Stomach (tissue), 8 donors: ENCODE measurements at regions not wholly inside any gene's neighbourhood (a gene's known extent, or its start where the extent isn't known, plus 50 kb on each side); places are given as distances from the start of the nearest gene placed in this dataset.
"Not testable (repeated sequence)": the region's sequence is repeated elsewhere in the genome, so short reads cannot be mapped to it uniquely, and the experiment has no call there.

Experiments used
- DNase-seq, 2 donors: peaks; one replicate each; pipeline versions ENCODE4 v3.0.0 to v3.0.0-alpha.2; 2013 to 2019
- H3K27ac ChIP-seq, 5 donors: fragments of 200-600 bp in 4 of 5; sonication (generic) in 4 of 5; one replicate each; pipeline ENCODE4 v1.5.1; 2013 to 2019; ENCODE audit warnings: mild to moderate bottlenecking in 1 of 5, moderate library complexity in 1 of 5
- H3K27me3 ChIP-seq, 3 donors: fragments of 200-600 bp; sonication (generic); one replicate each; pipeline ENCODE4 v1.5.1; 2017 to 2019; ENCODE audit warnings: mixed run types in 1 of 3
- H3K36me3 ChIP-seq, 4 donors: fragments of 200-600 bp; sonication (generic); 1 replicate in 3 of 4; 2 replicates in 1 of 4; pipeline ENCODE4 v1.5.1; 2016 to 2019
- H3K4me1 ChIP-seq, 4 donors: fragments of 200-600 bp; sonication (generic); one replicate each; pipeline ENCODE4 v1.5.1; 2016 to 2019
- H3K4me3 ChIP-seq, 4 donors: fragments of 200-600 bp; sonication (generic) in 3 of 4; one replicate each; pipeline ENCODE4 v1.5.1; 2016 to 2019; ENCODE audit warnings: mild to moderate bottlenecking in 1 of 4
- H3K9me3 ChIP-seq, 4 donors: fragments of 200-600 bp; sonication (generic); one replicate each; pipeline ENCODE4 v1.5.1; 2016 to 2019
- EP300 ChIP-seq: sonication (generic); formaldehyde crosslinking; IDR thresholded peaks from one replicate; pipeline ENCODE4 v1.6.1; 2017; ENCODE audit warnings: antibody characterized with exemption
- POLR2A ChIP-seq, 4 donors: fragments of 450-650 bp; IDR thresholded peaks; one replicate each; pipeline ENCODE4 v1.6.1; 2016; ENCODE audit warnings: antibody characterized with exemption in 4 of 4, control low read depth in 2 of 4, mild to moderate bottlenecking in 1 of 4, moderate library complexity in 1 of 4
- POLR2AphosphoS5 ChIP-seq, 3 donors: sonication (generic); formaldehyde crosslinking; IDR thresholded peaks; one replicate each; pipeline ENCODE4 v1.6.1; 2016; ENCODE audit warnings: antibody characterized with exemption in 3 of 3
- WGBS, 5 donors: extraction: QIAGEN DNeasy Blood & Tissue Kit in 3 of 5; methylation state at CpG; one replicate each; pipeline versions ENCODE4 v1.1.5 to v1.1.7; 2013 to 2018; 5-methylcytosine and 5-hydroxymethylcytosine counted together
- intact Hi-C: fragments of 100-400 bp; cut with DNase I; formaldehyde crosslinking; loops from one replicate; pipeline ENCODE4 v1.15.1; 2023; ENCODE audit warnings: low total_unique reads
- TF ChIP-seq, protein P1 (sequence below), 7 experiments: fragments of 450-650 bp in 4 of 7; fragments of 200-600 bp in 3 of 7; sonication (generic) in 3 of 7; IDR thresholded peaks; one replicate each; pipeline ENCODE4 v1.5.1; 2016 to 2019; ENCODE audit warnings: antibody characterized with exemption in 7 of 7, control low read depth in 2 of 7, mild to moderate bottlenecking in 1 of 7
- donor health status: healthy with polysubstance abuse.
- donor health status: Bipolar disorder and iron deficiency.
- donor health status: healthy.

DNA sequence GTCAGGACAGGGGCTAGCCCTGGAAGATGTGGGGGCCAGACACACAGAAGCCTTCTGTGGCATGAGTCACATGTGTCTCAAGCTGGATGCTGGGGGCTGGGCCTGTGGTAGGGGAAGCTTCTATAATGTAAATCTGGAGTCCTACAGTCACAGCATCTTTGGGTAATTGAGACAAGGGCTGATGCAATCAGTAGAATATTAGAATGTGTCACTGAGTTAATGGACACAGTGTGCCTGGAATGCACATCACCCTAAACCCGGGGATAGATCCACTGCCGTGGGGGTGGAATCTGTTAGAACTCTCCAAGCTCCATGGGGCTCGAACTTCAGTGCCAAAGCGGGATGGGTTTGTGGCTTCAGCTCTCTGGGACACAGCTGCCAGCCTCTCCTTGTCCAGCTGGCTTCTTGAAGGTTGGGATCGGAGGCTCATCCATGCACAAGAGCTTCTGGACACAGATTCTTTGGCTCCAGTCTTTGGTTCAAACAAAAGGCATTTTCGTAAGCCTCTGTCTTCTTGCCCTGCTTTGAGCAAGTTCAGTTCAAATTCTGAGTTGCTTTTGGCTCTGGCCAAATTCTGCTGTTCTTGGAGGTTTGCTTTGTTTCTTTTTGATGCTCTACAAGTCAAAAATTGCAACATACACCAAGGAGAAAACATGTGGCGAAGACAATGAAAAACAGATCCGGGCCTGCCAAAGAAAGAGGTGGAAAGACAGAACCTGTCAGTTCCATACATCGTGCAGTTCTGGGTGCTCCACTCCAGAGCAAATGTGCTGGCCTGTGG is 194.8 kb upstream of the ZNF32 start:
- H3K9me3 ChIP-seq: no peaks in the 10 kb centered on the region
- 69 to 89% (median 81%) methylated on average over 9 of the region's 9 CpGs for WGBS, 5 donors
- peak overlapping the region in 3 of 5 donors; percentile 36 to 60 (median 59) for H3K27ac ChIP-seq
- H3K4me3 ChIP-seq: no peak overlapping the region
- no peaks in the 10 kb centered on the region for H3K36me3 ChIP-seq
- intact Hi-C loops: no loop called here
- no peaks in the 10 kb centered on the region for H3K27me3 ChIP-seq
- TF ChIP-seq POLR2AphosphoS5 (IDR thresholded peaks at IDR 0.05) (peak in 2 of 3 donors; percentile 13 to 17), POLR2A (IDR thresholded peaks at IDR 0.05) (no peak), EP300 (no peak)
- TF ChIP-seq, protein P1, sequence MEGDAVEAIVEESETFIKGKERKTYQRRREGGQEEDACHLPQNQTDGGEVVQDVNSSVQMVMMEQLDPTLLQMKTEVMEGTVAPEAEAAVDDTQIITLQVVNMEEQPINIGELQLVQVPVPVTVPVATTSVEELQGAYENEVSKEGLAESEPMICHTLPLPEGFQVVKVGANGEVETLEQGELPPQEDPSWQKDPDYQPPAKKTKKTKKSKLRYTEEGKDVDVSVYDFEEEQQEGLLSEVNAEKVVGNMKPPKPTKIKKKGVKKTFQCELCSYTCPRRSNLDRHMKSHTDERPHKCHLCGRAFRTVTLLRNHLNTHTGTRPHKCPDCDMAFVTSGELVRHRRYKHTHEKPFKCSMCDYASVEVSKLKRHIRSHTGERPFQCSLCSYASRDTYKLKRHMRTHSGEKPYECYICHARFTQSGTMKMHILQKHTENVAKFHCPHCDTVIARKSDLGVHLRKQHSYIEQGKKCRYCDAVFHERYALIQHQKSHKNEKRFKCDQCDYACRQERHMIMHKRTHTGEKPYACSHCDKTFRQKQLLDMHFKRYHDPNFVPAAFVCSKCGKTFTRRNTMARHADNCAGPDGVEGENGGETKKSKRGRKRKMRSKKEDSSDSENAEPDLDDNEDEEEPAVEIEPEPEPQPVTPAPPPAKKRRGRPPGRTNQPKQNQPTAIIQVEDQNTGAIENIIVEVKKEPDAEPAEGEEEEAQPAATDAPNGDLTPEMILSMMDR (IDR thresholded peaks at IDR 0.05): no peak
- DNase-seq: peak in 1 of 2 donors; percentile 26
- H3K4me1 ChIP-seq: peaks cover 0 to 13% (median 5%) of the 10 kb centered on the region in 4 donors

DNA sequence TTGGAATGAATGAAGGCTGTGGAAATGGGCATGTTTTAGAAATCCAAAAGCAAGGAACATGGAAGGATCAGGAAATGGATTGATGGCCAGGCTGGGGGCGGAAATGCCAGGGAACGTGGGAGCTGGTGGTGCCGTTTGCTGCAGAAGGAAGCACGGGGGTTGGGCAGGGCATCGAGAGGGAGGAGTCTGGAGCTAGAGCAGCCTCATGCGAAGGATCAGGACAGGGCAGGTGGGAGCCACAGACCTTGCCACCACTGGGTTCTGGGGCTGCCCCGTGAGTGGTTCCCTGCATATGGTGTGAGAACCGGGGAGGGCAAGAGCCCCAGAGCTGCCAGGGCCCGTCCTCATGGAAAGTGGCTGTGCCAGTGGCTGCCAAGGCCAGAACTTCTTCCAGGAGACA is 193.8 kb upstream of the ZNF32 start:
- 86 to 93% (median 89%) methylated on average over 9 of the region's 9 CpGs for WGBS, 5 donors
- no peak overlapping the region for H3K4me3 ChIP-seq
- H3K27me3 ChIP-seq: no peaks in the 10 kb centered on the region
- peaks cover 0 to 13% (median 5%) of the 10 kb centered on the region in 4 donors for H3K4me1 ChIP-seq
- no peak for DNase-seq
- H3K27ac ChIP-seq: peak overlapping the region in 2 of 5 donors; percentile 36 to 60
- intact Hi-C loops: no loop called here
- TF ChIP-seq POLR2AphosphoS5 (IDR thresholded peaks at IDR 0.05) (no peak), POLR2A (IDR thresholded peaks at IDR 0.05) (no peak), EP300 (no peak)
- TF ChIP-seq, protein P1 (IDR thresholded peaks at IDR 0.05): no peak
- no peaks in the 10 kb centered on the region for H3K9me3 ChIP-seq
- no peaks in the 10 kb centered on the region for H3K36me3 ChIP-seq

DNA sequence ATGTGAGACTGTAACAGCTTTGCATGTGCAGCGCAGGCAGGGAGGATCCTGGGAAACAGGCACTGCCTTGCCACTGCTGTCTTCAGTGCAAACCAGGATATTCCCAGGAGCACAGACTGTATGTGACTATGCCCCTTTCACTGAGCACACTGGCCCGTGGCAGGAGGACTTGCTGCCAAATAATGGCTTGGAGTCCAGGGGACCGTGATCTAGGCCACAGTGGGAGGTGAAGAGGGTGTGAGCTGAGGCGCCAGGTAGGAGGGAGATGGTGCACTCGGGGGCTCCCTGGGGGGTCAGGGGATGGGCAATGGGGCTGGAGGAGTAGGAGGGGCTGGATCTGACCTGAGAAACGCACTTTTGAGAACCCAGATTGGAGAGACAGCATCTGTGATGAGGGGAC is 193.4 kb upstream of the ZNF32 start:
- H3K36me3 ChIP-seq: no peaks in the 10 kb centered on the region
- intact Hi-C loops: no loop called here
- TF ChIP-seq POLR2AphosphoS5 (IDR thresholded peaks at IDR 0.05): no peak
- TF ChIP-seq POLR2A (IDR thresholded peaks at IDR 0.05): no peak
- TF ChIP-seq, protein P1 (IDR thresholded peaks at IDR 0.05): no peak
- no peak for TF ChIP-seq EP300
- no peak for DNase-seq
- H3K27ac ChIP-seq: no peak overlapping the region
- H3K9me3 ChIP-seq: no peaks in the 10 kb centered on the region
- 58 to 89% (median 82%) methylated on average over 5 to 6 of the region's 6 CpGs for WGBS, 5 donors
- H3K4me1 ChIP-seq: peaks cover 0 to 13% (median 5%) of the 10 kb centered on the region in 4 donors
- H3K4me3 ChIP-seq: no peak overlapping the region
- no peaks in the 10 kb centered on the region for H3K27me3 ChIP-seq

DNA sequence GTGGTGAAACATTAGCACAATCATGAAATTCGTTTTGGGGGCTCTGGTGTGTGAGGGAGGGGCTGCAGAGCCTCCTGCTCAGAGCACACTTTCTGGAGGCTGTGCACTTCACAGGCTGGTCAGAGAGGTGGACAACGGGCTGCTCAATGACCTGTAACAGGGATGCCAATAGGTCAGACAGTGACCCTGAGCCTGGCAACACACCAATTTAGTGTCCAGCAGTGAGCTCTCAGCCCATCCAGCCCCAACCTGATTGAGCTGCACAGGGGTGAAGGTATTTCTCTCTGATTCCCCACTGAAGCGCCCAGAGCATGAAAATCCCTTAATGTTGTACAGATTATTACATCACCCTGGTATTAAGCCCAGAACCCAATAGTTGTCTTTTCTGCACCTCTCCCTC is 191.3 kb upstream of the ZNF32 start:
- H3K4me1 ChIP-seq: peaks cover 0 to 2% (median 0%) of the 10 kb centered on the region in 4 donors
- WGBS, 5 donors: 65 to 73% (median 70%) methylated on average over 3 of the region's 3 CpGs
- H3K36me3 ChIP-seq: no peaks in the 10 kb centered on the region
- H3K4me3 ChIP-seq: no peak overlapping the region
- H3K27ac ChIP-seq: no peak overlapping the region
- H3K27me3 ChIP-seq: no peaks in the 10 kb centered on the region
- no peak for TF ChIP-seq POLR2A (IDR thresholded peaks at IDR 0.05)
- TF ChIP-seq EP300: no peak
- no peak for TF ChIP-seq POLR2AphosphoS5 (IDR thresholded peaks at IDR 0.05)
- TF ChIP-seq, protein P1 (IDR thresholded peaks at IDR 0.05): no peak
- intact Hi-C loops: no loop called here
- DNase-seq: no peak
- H3K9me3 ChIP-seq: peaks cover 0 to 7% (median 0%) of the 10 kb centered on the region in 4 donors

DNA sequence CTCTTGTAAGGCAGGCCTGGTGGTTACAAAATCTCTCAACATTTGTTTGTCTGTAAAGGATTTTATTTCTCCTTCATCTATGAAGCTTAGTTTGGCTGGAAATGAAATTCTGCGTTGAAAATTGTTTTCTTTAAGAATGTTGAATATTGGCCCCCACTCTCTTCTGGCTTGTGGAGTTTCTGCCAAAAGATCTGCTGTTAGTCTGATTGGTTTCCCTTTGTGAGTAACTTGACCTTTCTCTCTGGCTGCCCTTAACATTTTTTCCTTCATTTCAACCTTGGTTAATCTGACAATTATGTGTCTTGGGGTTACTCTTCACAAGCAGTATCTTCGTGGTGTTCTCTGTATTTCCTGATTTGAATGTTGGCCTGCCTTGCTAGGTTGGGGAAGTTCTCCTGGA is 186.1 kb upstream of the ZNF32 start:
- H3K27me3 ChIP-seq, H3K36me3 ChIP-seq, H3K4me3 ChIP-seq, DNase-seq, H3K27ac ChIP-seq, intact Hi-C loops, H3K4me1 ChIP-seq, H3K9me3 ChIP-seq: not testable (repeated sequence)
- WGBS, 5 donors: 63 to 76% (median 70%) methylated on average over 2 of the region's 2 CpGs
